ENCODE measurements at regions not wholly inside any gene's neighbourhood (a gene's known extent, or its start where the extent isn't known, plus 50 kb on each side); places are given as distances from the start of the nearest gene placed in this dataset.

DNA sequence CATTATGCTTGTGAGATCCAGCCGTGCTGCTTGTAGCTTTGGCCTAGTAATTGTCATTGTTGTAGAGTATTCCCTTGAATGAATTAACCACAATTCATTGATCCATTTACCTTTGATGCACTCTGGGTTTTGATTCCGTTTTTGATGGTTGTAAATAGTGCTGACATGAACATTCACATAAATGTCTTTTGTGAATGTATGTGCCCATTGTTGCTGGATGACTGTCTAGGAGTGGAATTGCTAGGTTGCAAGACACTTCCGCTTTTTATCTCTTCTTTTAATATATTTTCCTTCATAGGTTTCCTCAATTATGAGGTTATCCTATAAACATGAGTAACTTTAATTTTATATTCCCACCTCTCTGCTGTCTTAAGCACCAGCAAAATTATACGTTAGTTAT, 104.8 kb upstream of the CCDC68 start:
- TF ChIP-seq, protein P1, sequence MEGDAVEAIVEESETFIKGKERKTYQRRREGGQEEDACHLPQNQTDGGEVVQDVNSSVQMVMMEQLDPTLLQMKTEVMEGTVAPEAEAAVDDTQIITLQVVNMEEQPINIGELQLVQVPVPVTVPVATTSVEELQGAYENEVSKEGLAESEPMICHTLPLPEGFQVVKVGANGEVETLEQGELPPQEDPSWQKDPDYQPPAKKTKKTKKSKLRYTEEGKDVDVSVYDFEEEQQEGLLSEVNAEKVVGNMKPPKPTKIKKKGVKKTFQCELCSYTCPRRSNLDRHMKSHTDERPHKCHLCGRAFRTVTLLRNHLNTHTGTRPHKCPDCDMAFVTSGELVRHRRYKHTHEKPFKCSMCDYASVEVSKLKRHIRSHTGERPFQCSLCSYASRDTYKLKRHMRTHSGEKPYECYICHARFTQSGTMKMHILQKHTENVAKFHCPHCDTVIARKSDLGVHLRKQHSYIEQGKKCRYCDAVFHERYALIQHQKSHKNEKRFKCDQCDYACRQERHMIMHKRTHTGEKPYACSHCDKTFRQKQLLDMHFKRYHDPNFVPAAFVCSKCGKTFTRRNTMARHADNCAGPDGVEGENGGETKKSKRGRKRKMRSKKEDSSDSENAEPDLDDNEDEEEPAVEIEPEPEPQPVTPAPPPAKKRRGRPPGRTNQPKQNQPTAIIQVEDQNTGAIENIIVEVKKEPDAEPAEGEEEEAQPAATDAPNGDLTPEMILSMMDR (IDR thresholded peaks at IDR 0.05; ENCODE audit: control insufficient read depth, insufficient read depth, low read depth, low read length, missing control alignments): no peak
- H3K4me3 ChIP-seq (ENCODE audit: control insufficient read depth, low read depth, low read length): no peak overlapping the region
- DNase-seq (ENCODE audit: low read depth): no peak

DNA sequence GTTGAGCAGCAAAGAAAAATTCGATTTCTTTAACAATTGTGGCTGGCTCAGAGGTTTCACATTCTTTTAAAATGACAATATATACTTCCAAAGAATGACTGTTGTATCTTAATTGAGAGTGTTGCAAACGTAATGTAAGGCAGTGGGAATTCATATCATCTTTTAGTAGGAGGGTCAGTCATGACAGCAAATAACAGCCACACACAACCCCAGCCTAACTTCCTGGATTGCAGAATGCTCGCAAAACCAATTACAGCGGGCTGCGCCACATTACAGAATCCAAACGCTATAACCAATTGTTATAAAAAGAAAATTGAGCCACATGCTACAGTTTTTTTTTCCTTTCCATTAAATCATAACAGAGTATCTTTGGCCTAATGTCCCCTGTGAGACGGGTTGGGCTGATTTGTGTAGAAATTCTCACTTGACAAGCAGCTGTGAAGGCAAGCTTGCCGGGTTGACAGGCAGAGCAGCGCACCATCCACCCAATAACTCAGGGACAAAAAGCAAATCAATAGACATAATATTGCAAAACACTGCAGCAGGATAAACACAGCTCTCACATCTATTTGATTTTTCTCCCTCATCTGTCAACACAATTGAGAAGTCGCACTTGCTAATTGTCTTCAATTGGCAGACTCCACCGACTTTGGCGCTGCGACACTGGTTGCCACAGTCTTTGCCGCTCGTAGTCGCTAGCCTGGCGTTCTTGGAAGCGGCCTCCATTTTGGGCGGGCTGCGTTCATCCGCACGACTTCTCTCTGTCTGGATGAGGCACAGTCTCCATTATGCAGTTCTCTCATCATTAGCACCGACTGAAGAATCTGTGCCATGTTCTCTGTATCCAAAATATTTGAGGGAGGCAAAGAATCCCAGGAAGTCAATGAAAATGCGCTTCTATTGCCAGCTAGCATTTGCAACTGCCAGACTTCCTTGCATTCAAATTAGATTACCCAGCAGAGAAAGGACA, 95.0 kb upstream of the CCDC68 start:
- no peak overlapping the region for H3K4me3 ChIP-seq (ENCODE audit: control insufficient read depth, low read depth, low read length)
- peak; percentile 18 for DNase-seq (ENCODE audit: low read depth)
- TF ChIP-seq, protein P1 (IDR thresholded peaks at IDR 0.05; ENCODE audit: control insufficient read depth, insufficient read depth, low read depth, low read length, missing control alignments): no peak

DNA sequence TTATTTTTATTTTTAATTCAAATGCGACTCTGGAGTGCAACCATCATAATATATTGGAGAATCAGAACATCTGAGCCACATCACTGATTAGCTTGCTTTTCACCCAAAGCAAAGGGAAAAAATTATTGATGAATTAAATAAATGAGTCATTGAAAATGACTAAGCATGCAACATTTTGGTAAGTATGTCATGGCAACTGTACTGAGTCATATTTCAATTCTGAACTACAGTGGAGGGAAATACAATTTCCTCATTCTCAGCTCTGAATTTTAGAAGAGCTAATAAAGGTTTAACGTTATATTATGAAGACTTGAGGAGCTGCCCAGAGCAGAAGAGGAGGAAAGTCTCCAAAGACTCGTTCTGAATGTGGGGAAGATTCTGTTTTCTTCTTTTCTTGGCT, 89.6 kb upstream of the CCDC68 start:
- DNase-seq (ENCODE audit: low read depth): peak; percentile 23
- no peak overlapping the region for H3K4me3 ChIP-seq (ENCODE audit: control insufficient read depth, low read depth, low read length)
- TF ChIP-seq, protein P1 (IDR thresholded peaks at IDR 0.05; ENCODE audit: control insufficient read depth, insufficient read depth, low read depth, low read length, missing control alignments): no peak

DNA sequence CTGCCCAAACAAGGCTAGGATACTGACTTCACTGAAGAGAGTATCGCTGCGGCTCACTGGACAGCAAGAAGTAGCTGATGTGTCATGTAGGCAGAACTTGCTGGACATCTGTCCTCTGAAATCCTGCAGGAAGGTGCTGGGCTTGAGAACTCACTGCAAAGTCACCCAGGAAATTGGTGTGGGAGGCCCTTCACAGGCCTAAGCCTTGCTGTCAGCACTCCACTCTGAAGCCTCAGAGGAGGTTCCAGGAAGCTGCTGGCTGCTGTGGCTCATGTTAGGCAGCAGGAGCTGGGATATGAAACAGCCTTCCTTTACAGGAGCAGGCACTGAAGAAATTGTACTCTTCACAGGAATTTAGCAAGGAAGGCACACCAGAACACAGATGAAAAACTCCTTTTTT, 88.3 kb upstream of the CCDC68 start:
- no peak overlapping the region for H3K4me3 ChIP-seq (ENCODE audit: control insufficient read depth, low read depth, low read length)
- no peak for DNase-seq (ENCODE audit: low read depth)
- TF ChIP-seq, protein P1 (IDR thresholded peaks at IDR 0.05; ENCODE audit: control insufficient read depth, insufficient read depth, low read depth, low read length, missing control alignments): no peak

DNA sequence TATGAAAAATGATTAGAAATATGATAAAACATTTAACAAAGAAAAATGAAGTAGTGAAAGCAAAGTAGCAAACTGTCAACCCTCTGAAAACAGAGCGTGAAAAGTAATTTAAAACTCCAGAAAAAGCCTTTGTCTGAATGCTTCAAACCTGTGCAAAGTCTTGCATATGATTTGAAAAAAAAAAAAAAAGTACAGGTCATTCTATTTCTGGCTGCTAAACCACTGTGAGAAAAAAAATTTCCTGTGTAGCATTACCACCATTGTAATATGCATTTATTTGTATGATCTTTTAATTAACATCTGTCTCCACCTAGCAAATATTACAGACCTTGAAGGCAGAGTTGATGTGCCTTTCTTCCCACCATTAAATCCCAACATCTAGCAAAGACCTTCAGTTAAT, 82.1 kb upstream of the CCDC68 start:
- no peak overlapping the region for H3K4me3 ChIP-seq (ENCODE audit: control insufficient read depth, low read depth, low read length)
- DNase-seq (ENCODE audit: low read depth): no peak
- TF ChIP-seq, protein P1 (IDR thresholded peaks at IDR 0.05; ENCODE audit: control insufficient read depth, insufficient read depth, low read depth, low read length, missing control alignments): no peak

DNA sequence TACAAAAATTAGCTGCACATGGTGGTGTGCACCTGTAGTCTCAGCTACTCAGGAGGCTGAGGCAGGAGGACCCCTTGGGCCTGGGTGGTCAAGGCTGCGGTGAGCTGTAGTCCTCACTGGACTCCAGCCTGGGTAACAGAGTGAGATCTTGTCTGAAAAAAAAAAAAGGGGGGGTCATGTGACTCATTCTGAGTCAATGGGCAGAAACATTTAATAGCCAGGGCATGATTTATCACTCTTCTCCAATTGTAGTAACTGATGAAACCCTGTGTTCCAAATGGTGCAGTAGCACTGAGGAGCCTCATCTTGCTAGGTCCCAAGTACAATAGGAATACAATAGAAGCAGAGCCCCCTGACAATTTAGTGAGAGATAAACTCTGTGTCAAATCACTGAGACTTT, 78.9 kb upstream of the CCDC68 start:
- peak; percentile 29 for DNase-seq (ENCODE audit: low read depth)
- no peak overlapping the region for H3K4me3 ChIP-seq (ENCODE audit: control insufficient read depth, low read depth, low read length)
- TF ChIP-seq, protein P1 (IDR thresholded peaks at IDR 0.05; ENCODE audit: control insufficient read depth, insufficient read depth, low read depth, low read length, missing control alignments): no peak

All from AG09309 (cell line).